DOHH2 (cell line): ENCODE measurements at regions not wholly inside any gene's neighbourhood (a gene's known extent, or its start where the extent isn't known, plus 50 kb on each side); places are given as distances from the start of the nearest gene placed in this dataset.

Source experiments
- H3F3A ChIP-seq: fragments of 200-600 bp; sonication (generic), shearing (Covaris generic); 2 replicates; pipeline ENCODE4 v1.6.0; 2016; ENCODE audit warnings: antibody characterized with exemption, mild to moderate bottlenecking; ENCODE audit not compliant: control insufficient read depth, insufficient read depth
- H3K27ac ChIP-seq: fragments of 200-600 bp; sonication (generic); 2 replicates; pipeline ENCODE4 v1.5.1; 2014; ENCODE audit warnings: low read depth, mild to moderate bottlenecking, low read length, moderate library complexity
- H3K27me3 ChIP-seq: fragments of 200-600 bp; sonication (generic); 2 replicates; pipeline ENCODE4 v1.6.1; 2014; ENCODE audit warnings: mild to moderate bottlenecking, low read length, mixed read lengths; ENCODE audit not compliant: control insufficient read depth
- H3K36me3 ChIP-seq: fragments of 200-600 bp; sonication (generic); 2 replicates; pipeline ENCODE4 v1.6.1; 2014; ENCODE audit warnings: mild to moderate bottlenecking, low read length, moderate library complexity, mixed read lengths; ENCODE audit not compliant: control insufficient read depth
- H3K4me1 ChIP-seq: fragments of 200-600 bp; sonication (generic); 2 replicates; pipeline ENCODE4 v1.6.1; 2014; ENCODE audit warnings: mild to moderate bottlenecking, low read length, mixed read lengths; ENCODE audit not compliant: control insufficient read depth
- H3K4me2 ChIP-seq: fragments of 200-600 bp; sonication (generic); 2 replicates; pipeline ENCODE4 v1.6.0; 2014; ENCODE audit warnings: mild to moderate bottlenecking, low read length, moderate library complexity
- H3K4me3 ChIP-seq: fragments of 200-600 bp; sonication (generic); 2 replicates; pipeline ENCODE4 v1.5.1; 2014; ENCODE audit warnings: mild to moderate bottlenecking, low read length, mixed read lengths
- H3K79me2 ChIP-seq: fragments of 200-600 bp; sonication (generic); 2 replicates; pipeline ENCODE4 v1.6.1; 2014; ENCODE audit warnings: mild to moderate bottlenecking, low read length, mixed read lengths; ENCODE audit not compliant: control insufficient read depth
- H3K9me2 ChIP-seq: fragments of 200-600 bp; sonication (generic); replicated peaks from 2 replicates; pipeline ENCODE4 v1.6.1; 2014; ENCODE audit warnings: mild to moderate bottlenecking, low read length, mixed read lengths; ENCODE audit not compliant: control insufficient read depth
- H3K9me3 ChIP-seq: fragments of 200-600 bp; sonication (generic); 2 replicates; pipeline ENCODE4 v1.6.1; 2014; ENCODE audit warnings: antibody characterized with exemption, low read length, mixed read lengths; ENCODE audit not compliant: control insufficient read depth, insufficient read depth
- H4K20me1 ChIP-seq: fragments of 200-600 bp; sonication (generic); 2 replicates; pipeline ENCODE4 v1.6.0; 2014; ENCODE audit warnings: low read depth, mild to moderate bottlenecking, antibody characterized with exemption, low read length, moderate library complexity; ENCODE audit not compliant: control insufficient read depth, insufficient read depth
- CTCF ChIP-seq: fragments of 200-600 bp; sonication (generic); IDR thresholded peaks from one replicate; pipeline ENCODE4 v1.5.1; 2014; ENCODE audit warnings: antibody characterized with exemption, mild to moderate bottlenecking, low read depth, low read length; ENCODE audit not compliant: poor library complexity, severe bottlenecking
- EZH2phosphoT487 ChIP-seq: fragments of 200-600 bp; sonication (generic); IDR thresholded peaks from 2 replicates; pipeline ENCODE4 v1.6.1; 2017; ENCODE audit warnings: borderline replicate concordance, mild to moderate bottlenecking, antibody characterized with exemption, low read length, moderate library complexity, mixed read lengths

- H3K9me3 ChIP-seq: no peaks in the 10 kb centered on the region
- H3K4me3 ChIP-seq: no peak overlapping the region
- no peaks in the 10 kb centered on the region for H4K20me1 ChIP-seq
- H3K9me2 ChIP-seq: no peaks in the 10 kb centered on the region
- H3K36me3 ChIP-seq: no peaks in the 10 kb centered on the region
- no peak overlapping the region for H3K4me2 ChIP-seq
- H3K27ac ChIP-seq: no peak overlapping the region
- H3K79me2 ChIP-seq: 0 out of 2 replicates have a peak, but pooled peaks cover 3% of the 10 kb centered on the region
- peaks cover 11% of the 10 kb centered on the region for H3K4me1 ChIP-seq
- no peaks in the 10 kb centered on the region for H3K27me3 ChIP-seq
- no peaks in the 10 kb centered on the region; the same call in 1 of the 2 replicates for H3F3A ChIP-seq
- TF ChIP-seq EZH2phosphoT487: no peak
- TF ChIP-seq CTCF: no peak
Measured at GRCh38 chr2:61759005-61759404, 94.9 kb downstream of the FAM161A start.

- Histone ChIP-seq H3K4me2 (no peak overlapping the region), H3K4me3 (no peak overlapping the region), H4K20me1 (no peaks in the 10 kb centered on the region), H3K79me2 (0 out of 2 replicates have a peak, but pooled peaks cover 3% of the 10 kb centered on the region), H3K27ac (no peak overlapping the region), H3K27me3 (no peaks in the 10 kb centered on the region), H3K9me2 (no peaks in the 10 kb centered on the region), H3F3A (no peaks in the 10 kb centered on the region; the same call in 1 of the 2 replicates), H3K9me3 (peaks cover 3% of the 10 kb centered on the region; the same call in 1 of the 2 replicates), H3K36me3 (no peaks in the 10 kb centered on the region), H3K4me1 (peaks cover 13% of the 10 kb centered on the region)
- TF ChIP-seq EZH2phosphoT487 (no peak), CTCF (no peak)
Measured at GRCh38 chr2:61758159-61758558, 95.7 kb downstream of the FAM161A start.

GRCh38 chr2:61753512-61753911 lies 100.3 kb downstream of the FAM161A start:
- H4K20me1 ChIP-seq: no peaks in the 10 kb centered on the region
- H3K27me3 ChIP-seq: no peaks in the 10 kb centered on the region
- H3K9me3 ChIP-seq: peaks cover 3% of the 10 kb centered on the region; the same call in 1 of the 2 replicates
- H3K36me3 ChIP-seq: no peaks in the 10 kb centered on the region
- H3K4me1 ChIP-seq: peaks cover 3% of the 10 kb centered on the region; the same call in 1 of the 2 replicates
- TF ChIP-seq CTCF (no peak), EZH2phosphoT487 (no peak)
- no peak overlapping the region for H3K4me3 ChIP-seq
- H3F3A ChIP-seq: no peaks in the 10 kb centered on the region
- no peaks in the 10 kb centered on the region for H3K79me2 ChIP-seq
- no peak overlapping the region for H3K27ac ChIP-seq
- H3K9me2 ChIP-seq: no peaks in the 10 kb centered on the region
- no peak overlapping the region for H3K4me2 ChIP-seq
